OCI-LY3 (cell line): ENCODE measurements at regions not wholly inside any gene's neighbourhood (a gene's known extent, or its start where the extent isn't known, plus 50 kb on each side); places are given as distances from the start of the nearest gene placed in this dataset.

ENCODE experiments used
- CTCF ChIP-seq: fragments of 200-600, 300-600 bp; sonication (generic); IDR thresholded peaks from 2 replicates; pipeline ENCODE4 v1.5.1; 2014; ENCODE audit warnings: antibody characterized with exemption, low read length, low read depth
- EZH2phosphoT487 ChIP-seq: fragments of 200-600 bp; shearing (Covaris generic); IDR thresholded peaks from 2 replicates; pipeline ENCODE4 v1.6.1; 2018; ENCODE audit warnings: antibody characterized with exemption, mixed run types, low read depth

- TF ChIP-seq CTCF, result no peak
- no peak for TF ChIP-seq EZH2phosphoT487
Measured at GRCh38 chr3:20380295-20380694, 194.3 kb upstream of the SGO1 start.
